ENCODE measurements at regions not wholly inside any gene's neighbourhood (a gene's known extent, or its start where the extent isn't known, plus 50 kb on each side); places are given as distances from the start of the nearest gene placed in this dataset.

- TF ChIP-seq EZH2 (IDR thresholded peaks at IDR 0.05; ENCODE audit: borderline replicate concordance, insufficient read depth, low read depth, low read length, poor library complexity, severe bottlenecking) (no peak), CTCF (IDR thresholded peaks at IDR 0.05) (no peak)
Measured at GRCh38 chr22:22423681-22424080, 84.9 kb downstream of the ZNF280B start.
